ENCODE measurements at regions not wholly inside any gene's neighbourhood (a gene's known extent, or its start where the extent isn't known, plus 50 kb on each side); places are given as distances from the start of the nearest gene placed in this dataset.

DNA sequence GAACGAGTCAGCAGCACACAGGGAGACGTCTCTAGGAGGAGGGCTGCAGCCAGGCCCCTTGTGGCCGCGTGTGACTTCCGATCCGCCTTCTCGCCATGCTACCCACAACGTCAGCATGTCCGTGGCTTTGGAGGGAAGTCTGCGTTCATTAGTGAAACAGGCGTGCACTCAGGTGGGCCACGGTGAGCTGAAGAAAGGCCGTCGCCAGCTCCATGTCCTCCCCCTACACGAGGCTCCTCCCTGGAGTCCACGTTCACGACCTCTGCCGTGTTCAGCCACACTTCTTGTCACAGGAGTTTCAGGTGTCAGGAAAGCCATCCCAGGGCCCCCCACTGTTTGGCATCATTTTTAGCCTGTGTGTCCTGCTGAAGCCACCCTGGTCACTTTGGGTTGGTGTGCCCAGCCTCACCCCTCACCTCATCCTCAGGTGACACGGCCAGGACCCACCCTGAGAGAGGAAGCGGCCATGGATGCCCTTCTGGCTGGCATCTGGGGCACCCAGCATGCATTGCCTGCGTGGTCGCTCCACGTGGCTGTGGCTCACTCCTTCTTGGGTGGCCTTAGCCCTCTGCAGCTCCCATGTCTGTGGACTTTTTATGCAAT is 310.6 kb upstream of the SHH start:
- TF ChIP-seq, protein P1, sequence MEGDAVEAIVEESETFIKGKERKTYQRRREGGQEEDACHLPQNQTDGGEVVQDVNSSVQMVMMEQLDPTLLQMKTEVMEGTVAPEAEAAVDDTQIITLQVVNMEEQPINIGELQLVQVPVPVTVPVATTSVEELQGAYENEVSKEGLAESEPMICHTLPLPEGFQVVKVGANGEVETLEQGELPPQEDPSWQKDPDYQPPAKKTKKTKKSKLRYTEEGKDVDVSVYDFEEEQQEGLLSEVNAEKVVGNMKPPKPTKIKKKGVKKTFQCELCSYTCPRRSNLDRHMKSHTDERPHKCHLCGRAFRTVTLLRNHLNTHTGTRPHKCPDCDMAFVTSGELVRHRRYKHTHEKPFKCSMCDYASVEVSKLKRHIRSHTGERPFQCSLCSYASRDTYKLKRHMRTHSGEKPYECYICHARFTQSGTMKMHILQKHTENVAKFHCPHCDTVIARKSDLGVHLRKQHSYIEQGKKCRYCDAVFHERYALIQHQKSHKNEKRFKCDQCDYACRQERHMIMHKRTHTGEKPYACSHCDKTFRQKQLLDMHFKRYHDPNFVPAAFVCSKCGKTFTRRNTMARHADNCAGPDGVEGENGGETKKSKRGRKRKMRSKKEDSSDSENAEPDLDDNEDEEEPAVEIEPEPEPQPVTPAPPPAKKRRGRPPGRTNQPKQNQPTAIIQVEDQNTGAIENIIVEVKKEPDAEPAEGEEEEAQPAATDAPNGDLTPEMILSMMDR (conservative IDR thresholded peaks at IDR 0.05) = no peak
- TF ChIP-seq ZFX (IDR thresholded peaks at IDR 0.05) = no peak

Measured in C4-2B (cell line).